ENCODE measurements at regions not wholly inside any gene's neighbourhood (a gene's known extent, or its start where the extent isn't known, plus 50 kb on each side); places are given as distances from the start of the nearest gene placed in this dataset.

DNA sequence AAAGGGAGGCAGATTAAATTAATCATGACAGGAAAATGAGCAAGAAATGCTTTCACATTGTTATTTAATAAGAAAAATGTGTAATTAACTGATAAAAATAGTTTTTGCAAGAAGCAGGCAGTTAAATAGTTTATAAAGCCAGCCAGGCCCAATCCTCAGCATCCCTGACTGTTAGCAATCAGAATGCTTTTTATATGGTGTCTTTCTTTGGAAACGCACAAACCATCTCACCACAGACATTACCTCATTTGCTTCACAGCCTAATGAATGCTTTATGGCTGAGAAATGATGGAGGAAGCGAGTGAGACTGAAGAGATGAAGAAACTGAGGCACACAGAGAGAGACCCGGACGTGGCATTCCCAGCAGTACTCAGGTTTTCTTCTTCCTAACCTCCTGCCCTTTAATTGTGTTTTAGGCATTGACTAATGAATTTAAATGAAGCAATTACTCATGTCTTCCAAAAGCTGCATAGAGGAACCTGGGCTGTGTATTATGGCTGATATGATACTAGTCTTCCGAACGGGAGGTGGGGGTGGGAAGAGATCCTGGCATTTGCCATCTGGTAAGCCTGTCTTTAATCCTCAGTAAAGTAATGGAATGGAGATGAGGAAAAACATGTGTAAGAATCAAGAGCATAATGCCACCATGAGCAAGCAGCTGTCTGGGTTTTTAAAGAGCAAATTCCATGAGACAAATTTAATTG is 116.1 kb upstream of the LMO4 start:
- TF ChIP-seq ARNT (IDR thresholded peaks at IDR 0.05): no peak
- no peak for TF ChIP-seq NFRKB (IDR thresholded peaks at IDR 0.05)
- TF ChIP-seq FOXK2 (IDR thresholded peaks at IDR 0.05): no peak
- TF ChIP-seq LEF1 (IDR thresholded peaks at IDR 0.05; ENCODE audit: borderline replicate concordance): no peak
- TF ChIP-seq, protein P1, sequence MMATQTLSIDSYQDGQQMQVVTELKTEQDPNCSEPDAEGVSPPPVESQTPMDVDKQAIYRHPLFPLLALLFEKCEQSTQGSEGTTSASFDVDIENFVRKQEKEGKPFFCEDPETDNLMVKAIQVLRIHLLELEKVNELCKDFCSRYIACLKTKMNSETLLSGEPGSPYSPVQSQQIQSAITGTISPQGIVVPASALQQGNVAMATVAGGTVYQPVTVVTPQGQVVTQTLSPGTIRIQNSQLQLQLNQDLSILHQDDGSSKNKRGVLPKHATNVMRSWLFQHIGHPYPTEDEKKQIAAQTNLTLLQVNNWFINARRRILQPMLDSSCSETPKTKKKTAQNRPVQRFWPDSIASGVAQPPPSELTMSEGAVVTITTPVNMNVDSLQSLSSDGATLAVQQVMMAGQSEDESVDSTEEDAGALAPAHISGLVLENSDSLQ (IDR thresholded peaks at IDR 0.05): no peak
- no peak for TF ChIP-seq BHLHE40 (IDR thresholded peaks at IDR 0.05; ENCODE audit: borderline replicate concordance)
- no peak for TF ChIP-seq TARDBP (IDR thresholded peaks at IDR 0.05)
- TF ChIP-seq HDGF (IDR thresholded peaks at IDR 0.05; ENCODE audit: borderline replicate concordance): no peak
- TF ChIP-seq SUZ12 (IDR thresholded peaks at IDR 0.05): no peak
- no peak for TF ChIP-seq ZNF384 (IDR thresholded peaks at IDR 0.05)
- TF ChIP-seq L3MBTL2 (conservative IDR thresholded peaks at IDR 0.05): no peak
- TF ChIP-seq FOXA1 (IDR thresholded peaks at IDR 0.05): no peak
- no peak for TF ChIP-seq FOXM1 (IDR thresholded peaks at IDR 0.05; ENCODE audit: borderline replicate concordance)
- TF ChIP-seq SP1 (IDR thresholded peaks at IDR 0.05): no peak
- ChIA-PET POLR2A (no interaction called here), CTCF (no interaction called here)
- no peak for DNase-seq (ENCODE audit: extremely low spot score)

- ChIA-PET CTCF (no interaction called here), POLR2A (no interaction called here)
- no peak for DNase-seq (ENCODE audit: extremely low spot score)
- TF ChIP-seq HDGF (IDR thresholded peaks at IDR 0.05; ENCODE audit: borderline replicate concordance): no peak
- no peak for TF ChIP-seq TARDBP (IDR thresholded peaks at IDR 0.05)
- TF ChIP-seq LEF1 (IDR thresholded peaks at IDR 0.05; ENCODE audit: borderline replicate concordance): no peak
- no peak for TF ChIP-seq ELF4 (IDR thresholded peaks at IDR 0.05)
- no peak for TF ChIP-seq NFRKB (IDR thresholded peaks at IDR 0.05)
- TF ChIP-seq SP1 (IDR thresholded peaks at IDR 0.05): no peak
- TF ChIP-seq BHLHE40 (IDR thresholded peaks at IDR 0.05; ENCODE audit: borderline replicate concordance): no peak
- no peak for TF ChIP-seq FOXK2 (IDR thresholded peaks at IDR 0.05)
- TF ChIP-seq L3MBTL2 (conservative IDR thresholded peaks at IDR 0.05): no peak
- no peak for TF ChIP-seq CTBP1 (IDR thresholded peaks at IDR 0.05; ENCODE audit: borderline replicate concordance)
- TF ChIP-seq, protein P1 (IDR thresholded peaks at IDR 0.05): no peak
- TF ChIP-seq ZNF384 (IDR thresholded peaks at IDR 0.05): no peak
- no peak for TF ChIP-seq SUZ12 (IDR thresholded peaks at IDR 0.05)
- no peak for TF ChIP-seq ARNT (IDR thresholded peaks at IDR 0.05)
- TF ChIP-seq FOXM1 (IDR thresholded peaks at IDR 0.05; ENCODE audit: borderline replicate concordance): no peak
- TF ChIP-seq FOXA1 (IDR thresholded peaks at IDR 0.05): no peak
These were observed 115.6 kb upstream of the LMO4 start for GRCh38 chr1:87213135-87213515.

GRCh38 chr1:87215592-87215991 is 113.1 kb upstream of the LMO4 start:
- DNase-seq (ENCODE audit: extremely low spot score): no peak
- POLR2A ChIA-PET: no interaction called here
- TF ChIP-seq L3MBTL2 (conservative IDR thresholded peaks at IDR 0.05) (no peak), SP1 (IDR thresholded peaks at IDR 0.05) (no peak), TARDBP (IDR thresholded peaks at IDR 0.05) (no peak), BHLHE40 (IDR thresholded peaks at IDR 0.05; ENCODE audit: borderline replicate concordance) (no peak), ELF4 (IDR thresholded peaks at IDR 0.05) (no peak), FOXM1 (IDR thresholded peaks at IDR 0.05; ENCODE audit: borderline replicate concordance) (no peak), ZNF384 (IDR thresholded peaks at IDR 0.05) (no peak), SUZ12 (IDR thresholded peaks at IDR 0.05) (no peak), NFRKB (IDR thresholded peaks at IDR 0.05) (no peak), CTBP1 (IDR thresholded peaks at IDR 0.05; ENCODE audit: borderline replicate concordance) (no peak), LEF1 (IDR thresholded peaks at IDR 0.05; ENCODE audit: borderline replicate concordance) (no peak), HDGF (IDR thresholded peaks at IDR 0.05; ENCODE audit: borderline replicate concordance) (no peak), FOXK2 (IDR thresholded peaks at IDR 0.05) (no peak), FOXA1 (IDR thresholded peaks at IDR 0.05) (no peak), ARNT (IDR thresholded peaks at IDR 0.05) (no peak)
- TF ChIP-seq, protein P1 (IDR thresholded peaks at IDR 0.05): no peak
- CTCF ChIA-PET: no interaction called here

GRCh38 chr1:87218618-87219017 is 110.1 kb upstream of the LMO4 start:
- TF ChIP-seq NFRKB (IDR thresholded peaks at IDR 0.05): no peak
- TF ChIP-seq ZNF384 (IDR thresholded peaks at IDR 0.05): no peak
- TF ChIP-seq ELF4 (IDR thresholded peaks at IDR 0.05): no peak
- TF ChIP-seq, protein P1 (IDR thresholded peaks at IDR 0.05): no peak
- DNase-seq (ENCODE audit: extremely low spot score): no peak
- POLR2A ChIA-PET: no interaction called here
- CTCF ChIA-PET: no interaction called here

DNA sequence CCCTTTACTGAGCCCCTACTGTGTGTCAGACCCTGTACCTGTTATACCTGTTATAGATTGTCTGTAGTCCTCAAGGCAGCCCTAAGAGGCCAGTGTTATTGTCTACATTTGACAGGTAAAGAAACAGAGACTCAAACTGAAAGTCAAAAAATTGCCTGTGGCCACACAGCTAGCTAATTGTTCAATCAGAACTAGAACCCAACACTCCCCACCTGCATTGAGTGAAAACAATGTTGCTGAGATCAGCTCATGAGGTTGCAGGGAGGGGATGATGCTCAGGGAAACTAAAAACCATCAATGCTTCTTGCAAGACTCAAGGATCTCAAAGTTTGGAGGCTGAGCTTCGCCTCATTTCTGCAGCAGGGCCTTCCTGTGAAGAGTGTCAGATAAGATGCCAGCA is 109.5 kb upstream of the LMO4 start:
- TF ChIP-seq ZNF384 (IDR thresholded peaks at IDR 0.05) (no peak), CTBP1 (IDR thresholded peaks at IDR 0.05; ENCODE audit: borderline replicate concordance) (no peak), TARDBP (IDR thresholded peaks at IDR 0.05) (no peak), ARNT (IDR thresholded peaks at IDR 0.05) (no peak), ELF4 (IDR thresholded peaks at IDR 0.05) (no peak), SP1 (IDR thresholded peaks at IDR 0.05) (no peak), HDGF (IDR thresholded peaks at IDR 0.05; ENCODE audit: borderline replicate concordance) (no peak), SUZ12 (IDR thresholded peaks at IDR 0.05) (no peak), NFRKB (IDR thresholded peaks at IDR 0.05) (no peak)
- TF ChIP-seq, protein P1 (IDR thresholded peaks at IDR 0.05): no peak
- DNase-seq (ENCODE audit: extremely low spot score): no peak
- CTCF ChIA-PET: no interaction called here
- POLR2A ChIA-PET: no interaction called here
